GM13977 (cell line): ENCODE measurements at regions not wholly inside any gene's neighbourhood (a gene's known extent, or its start where the extent isn't known, plus 50 kb on each side); places are given as distances from the start of the nearest gene placed in this dataset.

ENCODE experiments used
- DNase-seq: peaks from one replicate; pipeline ENCODE4 v3.0.0; 2012; ENCODE audit warnings: low spot score
- in situ Hi-C: fragments of 300-500 bp; cut with MboI; formaldehyde crosslinking; loops from one replicate; pipeline ENCODE4 v1.12.0; 2022; ENCODE audit warnings: low sequenced_read_pairs, low pct_unique_long_range_greater_than_20kb, mixed read lengths, inconsistent platforms; ENCODE audit not compliant: unreplicated experiment
- TF ChIP-seq, protein P1 (sequence below): IDR thresholded peaks from 2 replicates; pipeline ENCODE4 v1.5.1; 2012; ENCODE audit warnings: mild to moderate bottlenecking, control low read depth; ENCODE audit not compliant: insufficient read depth; ENCODE audit errors: extremely low read depth, missing control alignments

DNA sequence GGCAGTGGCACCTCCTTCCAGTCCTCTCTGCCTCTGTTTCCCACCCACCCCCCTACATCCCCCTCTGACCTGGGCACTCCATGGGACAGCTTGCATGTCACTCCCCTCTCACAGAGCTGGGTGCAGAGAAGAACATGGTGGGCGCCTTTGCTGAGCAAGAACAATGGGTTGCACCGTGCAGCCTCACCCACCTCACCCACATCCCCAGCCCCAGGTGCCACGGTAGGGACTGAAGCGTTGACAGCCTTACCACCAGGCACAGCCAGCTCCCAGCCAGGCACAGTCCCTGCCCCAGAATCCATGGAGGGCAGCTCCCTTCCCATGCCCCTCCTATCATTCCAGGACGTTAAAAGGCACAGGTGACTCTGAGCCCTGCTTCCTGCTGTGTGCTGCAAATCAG is 93.1 kb upstream of the VSTM2B start:
- in situ Hi-C loops, result no loop called here
- TF ChIP-seq, protein P1, sequence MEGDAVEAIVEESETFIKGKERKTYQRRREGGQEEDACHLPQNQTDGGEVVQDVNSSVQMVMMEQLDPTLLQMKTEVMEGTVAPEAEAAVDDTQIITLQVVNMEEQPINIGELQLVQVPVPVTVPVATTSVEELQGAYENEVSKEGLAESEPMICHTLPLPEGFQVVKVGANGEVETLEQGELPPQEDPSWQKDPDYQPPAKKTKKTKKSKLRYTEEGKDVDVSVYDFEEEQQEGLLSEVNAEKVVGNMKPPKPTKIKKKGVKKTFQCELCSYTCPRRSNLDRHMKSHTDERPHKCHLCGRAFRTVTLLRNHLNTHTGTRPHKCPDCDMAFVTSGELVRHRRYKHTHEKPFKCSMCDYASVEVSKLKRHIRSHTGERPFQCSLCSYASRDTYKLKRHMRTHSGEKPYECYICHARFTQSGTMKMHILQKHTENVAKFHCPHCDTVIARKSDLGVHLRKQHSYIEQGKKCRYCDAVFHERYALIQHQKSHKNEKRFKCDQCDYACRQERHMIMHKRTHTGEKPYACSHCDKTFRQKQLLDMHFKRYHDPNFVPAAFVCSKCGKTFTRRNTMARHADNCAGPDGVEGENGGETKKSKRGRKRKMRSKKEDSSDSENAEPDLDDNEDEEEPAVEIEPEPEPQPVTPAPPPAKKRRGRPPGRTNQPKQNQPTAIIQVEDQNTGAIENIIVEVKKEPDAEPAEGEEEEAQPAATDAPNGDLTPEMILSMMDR, result no peak
- DNase-seq, result no peak

DNA sequence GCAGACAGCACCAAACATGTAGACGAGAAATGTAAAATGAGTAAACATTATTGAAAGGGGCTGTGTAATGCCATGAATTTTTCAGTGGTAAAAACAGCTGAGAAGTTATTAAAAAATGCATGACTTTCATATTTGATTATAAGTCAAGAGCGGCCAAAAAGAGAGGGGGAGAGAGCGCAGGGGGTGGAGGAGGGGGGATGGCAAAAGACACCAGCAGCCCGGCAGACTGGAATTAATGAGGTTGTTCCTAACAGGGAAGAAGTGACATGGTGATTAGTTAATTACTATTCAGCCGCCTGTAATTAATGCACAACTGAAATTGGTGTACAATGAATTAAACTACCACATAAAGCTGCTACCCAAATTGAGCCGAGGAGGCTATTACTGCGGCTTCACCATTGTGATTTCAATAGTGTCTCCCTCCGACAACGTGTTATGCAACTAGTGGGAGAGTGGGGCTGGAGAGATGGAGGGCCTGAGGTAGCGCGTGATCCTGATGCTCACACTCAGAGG is 89.1 kb upstream of the VSTM2B start:
- TF ChIP-seq, protein P1, result no peak
- in situ Hi-C loops, result no loop called here

DNA sequence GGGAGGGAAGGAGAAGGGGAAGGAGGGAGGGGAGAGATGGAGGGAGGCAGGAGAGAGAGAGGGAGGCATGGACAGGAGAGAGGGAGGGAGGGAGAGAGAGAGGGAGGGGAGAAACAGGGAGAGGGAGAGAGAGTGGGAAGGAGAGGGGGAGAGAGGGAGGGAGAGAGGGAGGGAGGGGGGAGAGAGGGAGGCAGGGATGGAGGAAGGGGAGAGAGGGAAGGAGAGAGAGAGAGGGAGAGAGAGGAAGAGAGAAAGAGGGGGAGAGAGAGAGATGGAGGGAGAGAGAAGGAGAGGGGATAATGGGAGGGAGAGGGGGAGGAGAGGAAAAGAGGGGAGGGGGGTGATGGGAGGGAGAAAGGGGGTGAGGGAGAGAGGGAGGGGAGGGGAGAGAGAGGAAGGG is 86.8 kb upstream of the VSTM2B start:
- DNase-seq, result no peak
- in situ Hi-C loops, result no loop called here
- TF ChIP-seq, protein P1, result no peak

More for the DNA sequence above, 89.1 kb upstream of the VSTM2B start:
- no peak for DNase-seq

DNA sequence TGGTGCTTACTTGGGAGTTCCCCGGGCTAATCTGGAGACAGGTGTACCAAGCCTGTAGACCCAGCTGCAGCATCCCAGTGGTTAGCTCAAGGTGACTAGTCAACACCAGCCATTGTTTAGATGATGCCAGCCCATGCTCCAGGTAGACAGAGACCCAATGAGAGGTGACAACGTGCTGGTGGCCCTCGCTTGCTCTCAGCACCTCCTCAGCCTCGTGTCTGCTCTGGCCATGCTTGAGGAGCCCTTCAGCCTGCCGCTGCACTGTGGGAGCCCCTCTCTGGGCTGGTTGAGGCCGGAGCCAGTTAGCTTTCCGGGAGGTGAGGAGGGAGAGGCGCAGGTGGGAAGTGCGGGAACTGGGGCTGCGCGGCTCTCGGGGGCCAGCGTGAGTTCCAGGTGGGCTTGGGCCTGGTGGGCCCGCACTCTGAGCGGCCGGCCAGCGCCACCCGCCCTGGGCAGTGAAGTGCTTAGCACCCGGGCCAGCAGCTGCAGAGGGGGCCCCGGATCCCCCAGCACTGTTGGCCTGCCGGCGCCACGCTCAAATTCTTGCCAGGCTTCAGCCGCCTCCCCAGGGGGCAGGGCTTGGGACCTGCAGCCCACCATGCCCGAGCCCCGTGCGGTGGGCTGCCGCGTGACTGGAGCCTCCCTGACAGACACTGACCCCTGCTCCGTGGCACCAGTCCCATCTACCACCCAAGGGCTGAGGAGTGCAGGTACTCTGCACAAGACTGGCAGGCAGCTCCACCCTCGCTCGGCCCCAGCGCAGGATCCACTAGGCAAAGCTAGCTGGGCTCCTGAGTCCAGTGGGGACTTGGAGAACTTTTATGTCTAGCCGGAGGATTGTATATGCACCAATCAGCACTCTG is 85.9 kb upstream of the VSTM2B start:
- TF ChIP-seq, protein P1, result no peak
- in situ Hi-C loops, result no loop called here
- DNase-seq, result no peak

DNA sequence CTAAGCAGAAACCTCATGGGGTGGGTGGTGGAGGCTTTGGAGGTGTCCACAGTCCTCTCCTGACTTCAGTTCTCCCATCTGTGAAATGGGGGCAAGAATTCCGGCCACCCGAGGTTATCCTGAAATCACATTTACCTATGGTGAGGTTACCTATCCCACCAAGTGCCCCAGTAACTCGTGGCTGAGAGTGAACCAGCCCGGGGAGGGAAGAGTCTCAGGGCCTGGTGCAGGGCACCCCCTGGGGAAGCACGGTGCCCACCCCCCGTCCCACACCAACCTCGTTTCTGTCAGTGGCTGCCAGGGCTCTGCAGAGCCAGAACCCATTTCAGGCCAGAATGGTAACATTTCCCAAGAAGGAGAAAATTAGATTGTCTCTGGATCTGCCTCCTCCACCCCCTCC is 83.7 kb upstream of the VSTM2B start:
- in situ Hi-C loops, result no loop called here
- TF ChIP-seq, protein P1, result no peak
- no peak for DNase-seq

DNA sequence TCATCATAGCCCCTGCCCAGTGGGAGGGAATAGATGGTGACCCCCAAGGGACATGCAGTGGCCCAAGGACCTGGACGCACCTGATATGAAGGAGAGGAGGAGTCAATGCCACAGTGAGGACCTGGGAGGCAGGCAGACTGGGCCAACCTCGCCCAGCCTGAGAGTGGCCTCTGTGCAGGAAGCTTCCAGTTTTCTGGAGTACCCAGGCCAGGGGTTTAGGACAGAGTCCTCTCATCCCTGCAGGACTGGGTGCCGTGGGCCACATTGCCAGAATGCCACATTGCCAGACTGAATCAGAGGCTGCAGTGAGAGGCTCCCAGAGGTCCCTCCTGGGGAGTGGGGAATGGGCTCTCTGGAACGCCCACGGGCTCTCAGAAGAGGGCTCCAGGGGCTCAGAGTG is 82.9 kb upstream of the VSTM2B start:
- TF ChIP-seq, protein P1, result no peak

More for the DNA sequence above, 82.9 kb upstream of the VSTM2B start:
- DNase-seq, result no peak
- in situ Hi-C loops, result no loop called here
